Neural crest cell (in vitro differentiated cells): ENCODE measurements at regions not wholly inside any gene's neighbourhood (a gene's known extent, or its start where the extent isn't known, plus 50 kb on each side); places are given as distances from the start of the nearest gene placed in this dataset.

Source experiments
- DNase-seq: peaks from one replicate; pipeline ENCODE4 v3.0.0; 2021; ENCODE audit warnings: low read depth, mixed read lengths, low spot score
- H3K27ac Mint-ChIP-seq: one replicate; pipeline ENCODE4 v1.8.0; 2021; ENCODE audit warnings: mild to moderate bottlenecking, mixed read lengths; ENCODE audit not compliant: unreplicated experiment
- H3K27me3 Mint-ChIP-seq: 2 replicates; pipeline ENCODE4 v1.8.0; 2021; ENCODE audit warnings: low read depth, mild to moderate bottlenecking, mixed read lengths
- H3K36me3 Mint-ChIP-seq: 2 replicates; pipeline ENCODE4 v1.8.0; 2021; ENCODE audit warnings: low read depth, mild to moderate bottlenecking, mixed read lengths
- H3K4me1 Mint-ChIP-seq: 2 replicates; pipeline ENCODE4 v1.8.0; 2021; ENCODE audit warnings: mixed read lengths
- H3K4me3 Mint-ChIP-seq: one replicate; pipeline ENCODE4 v1.8.0; 2021; ENCODE audit warnings: mild to moderate bottlenecking, mixed read lengths
- H3K9me3 Mint-ChIP-seq: 2 replicates; pipeline ENCODE4 v1.8.0; 2021; ENCODE audit warnings: mixed read lengths
- TF ChIP-seq, protein P1 (sequence below): fragments of 200-600 bp; sonication (generic); conservative IDR thresholded peaks from 2 replicates; pipeline ENCODE4 v1.5.0; 2021; ENCODE audit warnings: antibody characterized with exemption, mild to moderate bottlenecking

DNA sequence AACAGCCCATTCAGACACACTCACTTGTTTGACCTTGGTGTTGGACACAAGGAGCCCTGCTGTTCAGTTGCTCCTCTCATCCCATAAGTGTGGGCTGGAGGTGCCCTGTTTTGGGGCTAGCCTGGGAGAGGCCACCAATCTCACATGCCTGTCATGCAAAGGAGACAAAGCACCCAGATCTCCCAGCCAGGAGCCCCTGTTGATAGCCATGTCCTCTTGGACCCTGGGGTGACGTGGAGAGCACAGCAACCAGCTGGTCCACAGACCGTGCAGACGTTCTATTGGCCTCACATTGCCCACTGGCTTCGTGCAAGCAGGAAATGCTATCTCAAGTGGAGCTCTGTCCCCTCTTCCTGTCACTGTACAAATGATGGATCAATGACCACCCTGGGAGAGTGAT is 240.8 kb downstream of the RPS24 start:
- DNase-seq = no peak
- Mint-ChIP-seq H3K36me3 (no peaks in the 10 kb centered on the region), H3K27ac (no peak overlapping the region), H3K9me3 (peaks cover 3% of the 10 kb centered on the region), H3K27me3 (no peaks in the 10 kb centered on the region), H3K4me1 (peaks cover 15% of the 10 kb centered on the region), H3K4me3 (no peak overlapping the region)
- TF ChIP-seq, protein P1, sequence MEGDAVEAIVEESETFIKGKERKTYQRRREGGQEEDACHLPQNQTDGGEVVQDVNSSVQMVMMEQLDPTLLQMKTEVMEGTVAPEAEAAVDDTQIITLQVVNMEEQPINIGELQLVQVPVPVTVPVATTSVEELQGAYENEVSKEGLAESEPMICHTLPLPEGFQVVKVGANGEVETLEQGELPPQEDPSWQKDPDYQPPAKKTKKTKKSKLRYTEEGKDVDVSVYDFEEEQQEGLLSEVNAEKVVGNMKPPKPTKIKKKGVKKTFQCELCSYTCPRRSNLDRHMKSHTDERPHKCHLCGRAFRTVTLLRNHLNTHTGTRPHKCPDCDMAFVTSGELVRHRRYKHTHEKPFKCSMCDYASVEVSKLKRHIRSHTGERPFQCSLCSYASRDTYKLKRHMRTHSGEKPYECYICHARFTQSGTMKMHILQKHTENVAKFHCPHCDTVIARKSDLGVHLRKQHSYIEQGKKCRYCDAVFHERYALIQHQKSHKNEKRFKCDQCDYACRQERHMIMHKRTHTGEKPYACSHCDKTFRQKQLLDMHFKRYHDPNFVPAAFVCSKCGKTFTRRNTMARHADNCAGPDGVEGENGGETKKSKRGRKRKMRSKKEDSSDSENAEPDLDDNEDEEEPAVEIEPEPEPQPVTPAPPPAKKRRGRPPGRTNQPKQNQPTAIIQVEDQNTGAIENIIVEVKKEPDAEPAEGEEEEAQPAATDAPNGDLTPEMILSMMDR = no peak

- no peaks in the 10 kb centered on the region for H3K36me3 Mint-ChIP-seq
- no peak for DNase-seq
- H3K27ac Mint-ChIP-seq = no peak overlapping the region
- no peak overlapping the region for H3K4me3 Mint-ChIP-seq
- peaks cover 3% of the 10 kb centered on the region for H3K9me3 Mint-ChIP-seq
- TF ChIP-seq, protein P1 = no peak
- peaks cover 24% of the 10 kb centered on the region for H3K4me1 Mint-ChIP-seq
- no peaks in the 10 kb centered on the region for H3K27me3 Mint-ChIP-seq
Observed at GRCh38 chr10:78276139-78276538, 242.5 kb downstream of the RPS24 start.

DNA sequence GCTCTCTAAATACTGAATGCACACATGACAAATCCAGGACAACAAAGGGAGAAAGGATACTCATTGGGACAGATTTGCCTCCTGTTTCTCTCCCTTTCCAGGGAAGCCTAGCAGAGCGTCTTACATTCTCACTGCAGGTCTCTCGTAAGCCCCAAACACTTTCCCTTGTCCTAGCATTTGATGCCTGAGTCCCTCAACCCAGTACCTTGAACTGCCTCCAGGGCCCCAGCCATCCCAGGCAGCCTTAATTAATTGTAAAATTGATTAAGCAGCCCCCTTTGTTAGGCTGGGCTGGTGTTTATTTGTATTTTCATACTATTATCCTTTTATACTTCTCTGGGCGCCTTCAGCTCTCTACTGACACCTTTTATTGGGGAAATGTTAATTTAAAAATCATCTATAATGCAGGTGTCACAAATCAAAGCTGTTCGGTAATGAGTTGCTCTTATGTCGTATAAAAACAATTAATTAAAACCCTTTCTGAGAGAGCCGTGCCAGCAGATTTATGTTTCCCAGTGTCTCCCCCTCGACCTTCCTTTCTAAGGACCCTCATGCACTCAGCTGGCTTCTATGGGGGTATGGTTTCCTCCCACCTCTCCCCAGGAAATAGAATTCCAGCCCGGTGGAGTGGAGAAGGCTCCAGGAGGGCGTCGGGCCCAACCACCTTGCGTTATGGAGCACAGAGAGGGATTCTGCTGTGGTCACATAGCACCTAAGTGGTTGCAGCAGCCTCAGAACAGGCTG is 243.8 kb downstream of the RPS24 start:
- TF ChIP-seq, protein P1 = no peak
- peaks cover 3% of the 10 kb centered on the region for H3K9me3 Mint-ChIP-seq
- H3K27ac Mint-ChIP-seq = peak overlapping the region; percentile 40
- no peak overlapping the region for H3K4me3 Mint-ChIP-seq
- H3K36me3 Mint-ChIP-seq = no peaks in the 10 kb centered on the region
- peaks cover 26% of the 10 kb centered on the region for H3K4me1 Mint-ChIP-seq
- H3K27me3 Mint-ChIP-seq = no peaks in the 10 kb centered on the region
- no peak for DNase-seq

GRCh38 chr10:78278058-78278404 is 244.4 kb downstream of the RPS24 start:
- Mint-ChIP-seq H3K27ac (no peak overlapping the region), H3K4me1 (peaks cover 32% of the 10 kb centered on the region), H3K36me3 (no peaks in the 10 kb centered on the region), H3K9me3 (no peaks in the 10 kb centered on the region), H3K27me3 (no peaks in the 10 kb centered on the region), H3K4me3 (no peak overlapping the region)
- no peak for DNase-seq
- TF ChIP-seq, protein P1 = no peak

GRCh38 chr10:78279756-78280155 is 246.1 kb downstream of the RPS24 start:
- DNase-seq = no peak
- no peaks in the 10 kb centered on the region for H3K36me3 Mint-ChIP-seq
- no peak overlapping the region for H3K4me3 Mint-ChIP-seq
- no peaks in the 10 kb centered on the region for H3K9me3 Mint-ChIP-seq
- H3K4me1 Mint-ChIP-seq = peaks cover 35% of the 10 kb centered on the region
- H3K27me3 Mint-ChIP-seq = no peaks in the 10 kb centered on the region
- TF ChIP-seq, protein P1 = no peak
- no peak overlapping the region for H3K27ac Mint-ChIP-seq
